Natural killer cell (primary cell): ENCODE measurements at regions not wholly inside any gene's neighbourhood (a gene's known extent, or its start where the extent isn't known, plus 50 kb on each side); places are given as distances from the start of the nearest gene placed in this dataset.
"Not testable (repeated sequence)": the region's sequence is repeated elsewhere in the genome, so short reads cannot be mapped to it uniquely, and the experiment has no call there.

Source experiments
- ATAC-seq, 3 donors: fragments of 150-1000 bp in 2 of 3; fragments of 200-7000 bp in 1 of 3; cut with Tn5 transposase; 1 replicate in 1 of 3; 2 replicates in 2 of 3; pipeline ENCODE4 v1.10.0; 2021; ENCODE audit warnings: mild to moderate bottlenecking in 2 of 3, moderate library complexity in 2 of 3
- DNase-seq, 2 donors: peaks; one replicate each; pipeline versions ENCODE4 v3.0.0 to v3.0.0-alpha.2; 2013 to 2021; ENCODE audit warnings: mixed read lengths in 1 of 2
- H3K27ac ChIP-seq: one replicate; pipeline ENCODE4 v1.5.1; 2013; ENCODE audit warnings: mild to moderate bottlenecking, low read length
- H3K27me3 ChIP-seq: one replicate; pipeline ENCODE4 v1.6.1; 2013; ENCODE audit warnings: low read length; ENCODE audit not compliant: control insufficient read depth, insufficient read depth
- H3K36me3 ChIP-seq: one replicate; pipeline ENCODE4 v1.6.1; 2013; ENCODE audit warnings: low read length; ENCODE audit not compliant: control insufficient read depth, insufficient read depth
- H3K4me1 ChIP-seq: one replicate; pipeline ENCODE4 v1.6.1; 2013; ENCODE audit warnings: low read length; ENCODE audit not compliant: control insufficient read depth, insufficient read depth
- H3K4me3 ChIP-seq: one replicate; pipeline ENCODE4 v1.5.1; 2013; ENCODE audit warnings: low read length
- H3K9me3 ChIP-seq: one replicate; pipeline ENCODE4 v1.6.1; 2013; ENCODE audit warnings: low read length; ENCODE audit not compliant: control insufficient read depth, insufficient read depth
- H3K27ac Mint-ChIP-seq, 2 donors: one replicate each; pipeline ENCODE4 v1.8.0; 2022; ENCODE audit warnings: mild to moderate bottlenecking in 2 of 2, mixed read lengths in 2 of 2, moderate library complexity in 1 of 2
- H3K27me3 Mint-ChIP-seq, 2 donors: one replicate each; pipeline ENCODE4 v1.8.0; 2022; ENCODE audit warnings: low read depth in 2 of 2, mixed read lengths in 2 of 2
- H3K36me3 Mint-ChIP-seq: one replicate; pipeline ENCODE4 v1.8.0; 2022; ENCODE audit warnings: mixed read lengths
- H3K4me1 Mint-ChIP-seq, 2 donors: one replicate each; pipeline ENCODE4 v1.8.0; 2022; ENCODE audit warnings: mixed read lengths in 2 of 2
- H3K4me3 Mint-ChIP-seq: one replicate; pipeline ENCODE4 v1.8.0; 2022; ENCODE audit warnings: mild to moderate bottlenecking, moderate library complexity, mixed read lengths
- H3K9me3 Mint-ChIP-seq, 2 donors: one replicate each; pipeline ENCODE4 v1.8.0; 2022; ENCODE audit warnings: mixed read lengths in 2 of 2
- WGBS: methylation state at CpG from one replicate; pipeline ENCODE4 v1.1.7; 2013; ENCODE audit warnings: missing lambda C conversion rate; ENCODE audit not compliant: insufficient coverage; 5-methylcytosine and 5-hydroxymethylcytosine counted together
- intact Hi-C: fragments of 100-400 bp; cut with micrococcal nuclease; formaldehyde crosslinking; loops from one replicate; pipeline ENCODE4 v1.14.2; 2022
- TF ChIP-seq, protein P1 (sequence below): fragments of 200-600 bp; IDR thresholded peaks from one replicate; pipeline ENCODE4 v1.8.0; 2022; ENCODE audit warnings: antibody characterized with exemption

DNA sequence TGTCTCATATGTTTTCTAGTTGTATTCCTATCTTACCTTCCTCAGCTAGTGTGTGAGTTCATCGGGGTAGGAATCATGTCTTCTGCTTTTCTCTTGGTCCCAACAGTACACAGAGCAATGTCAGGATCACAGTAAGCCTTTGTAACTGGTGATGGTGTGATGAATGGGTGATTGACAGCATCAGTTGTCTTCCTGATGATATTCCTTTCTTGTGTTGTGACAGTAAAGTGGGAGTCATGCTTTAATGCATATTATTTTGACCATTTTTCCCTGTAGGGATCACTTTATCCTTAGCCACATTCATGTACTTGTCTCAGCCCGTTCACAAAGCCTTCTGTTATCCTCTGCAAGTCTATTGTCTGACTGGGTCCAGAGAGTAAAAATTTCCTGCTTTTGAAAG lies 501.7 kb downstream of the UTRN start:
- no peak overlapping the region for H3K4me3 ChIP-seq
- H3K27me3 ChIP-seq: no peaks in the 10 kb centered on the region
- intact Hi-C loops: no loop called here
- Mint-ChIP-seq H3K36me3 (no peaks in the 10 kb centered on the region), H3K4me1 (peaks cover 7 to 16% of the 10 kb centered on the region in 2 donors), H3K4me3 (no peak overlapping the region), H3K27ac (peak overlapping the region; percentile 17 to 66), H3K27me3 (no peaks in the 10 kb centered on the region), H3K9me3 (no peaks in the 10 kb centered on the region)
- 94% methylated on average over 2 of the region's 2 CpGs for WGBS
- no peaks in the 10 kb centered on the region for H3K9me3 ChIP-seq
- ATAC-seq: no peak
- H3K27ac ChIP-seq: no peak overlapping the region
- DNase-seq: no peak
- no peaks in the 10 kb centered on the region for H3K4me1 ChIP-seq
- peaks cover 66% of the 10 kb centered on the region for H3K36me3 ChIP-seq
- TF ChIP-seq, protein P1, sequence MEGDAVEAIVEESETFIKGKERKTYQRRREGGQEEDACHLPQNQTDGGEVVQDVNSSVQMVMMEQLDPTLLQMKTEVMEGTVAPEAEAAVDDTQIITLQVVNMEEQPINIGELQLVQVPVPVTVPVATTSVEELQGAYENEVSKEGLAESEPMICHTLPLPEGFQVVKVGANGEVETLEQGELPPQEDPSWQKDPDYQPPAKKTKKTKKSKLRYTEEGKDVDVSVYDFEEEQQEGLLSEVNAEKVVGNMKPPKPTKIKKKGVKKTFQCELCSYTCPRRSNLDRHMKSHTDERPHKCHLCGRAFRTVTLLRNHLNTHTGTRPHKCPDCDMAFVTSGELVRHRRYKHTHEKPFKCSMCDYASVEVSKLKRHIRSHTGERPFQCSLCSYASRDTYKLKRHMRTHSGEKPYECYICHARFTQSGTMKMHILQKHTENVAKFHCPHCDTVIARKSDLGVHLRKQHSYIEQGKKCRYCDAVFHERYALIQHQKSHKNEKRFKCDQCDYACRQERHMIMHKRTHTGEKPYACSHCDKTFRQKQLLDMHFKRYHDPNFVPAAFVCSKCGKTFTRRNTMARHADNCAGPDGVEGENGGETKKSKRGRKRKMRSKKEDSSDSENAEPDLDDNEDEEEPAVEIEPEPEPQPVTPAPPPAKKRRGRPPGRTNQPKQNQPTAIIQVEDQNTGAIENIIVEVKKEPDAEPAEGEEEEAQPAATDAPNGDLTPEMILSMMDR: no peak

GRCh38 chr6:144793744-144794143 lies 508.6 kb downstream of the UTRN start:
- no peak overlapping the region for H3K4me3 ChIP-seq
- H3K36me3 Mint-ChIP-seq: peaks cover 25% of the 10 kb centered on the region
- peak overlapping the region; percentile 7 to 47 for H3K27ac Mint-ChIP-seq
- H3K4me3 Mint-ChIP-seq: no peak overlapping the region
- no peaks in the 10 kb centered on the region for H3K9me3 ChIP-seq
- H3K36me3 ChIP-seq: peaks cover 70% of the 10 kb centered on the region
- peaks cover 0 to 8% of the 10 kb centered on the region in 2 donors for H3K4me1 Mint-ChIP-seq
- H3K27ac ChIP-seq: no peak overlapping the region
- H3K27me3 ChIP-seq: no peaks in the 10 kb centered on the region
- DNase-seq: no peak
- TF ChIP-seq, protein P1: no peak
- 98% methylated on average over 4 of the region's 4 CpGs for WGBS
- no peaks in the 10 kb centered on the region for H3K4me1 ChIP-seq
- H3K27me3 Mint-ChIP-seq: no peaks in the 10 kb centered on the region
- peaks cover 0 to 3% of the 10 kb centered on the region in 2 donors for H3K9me3 Mint-ChIP-seq
- intact Hi-C loops: no loop called here
- no peak for ATAC-seq

DNA sequence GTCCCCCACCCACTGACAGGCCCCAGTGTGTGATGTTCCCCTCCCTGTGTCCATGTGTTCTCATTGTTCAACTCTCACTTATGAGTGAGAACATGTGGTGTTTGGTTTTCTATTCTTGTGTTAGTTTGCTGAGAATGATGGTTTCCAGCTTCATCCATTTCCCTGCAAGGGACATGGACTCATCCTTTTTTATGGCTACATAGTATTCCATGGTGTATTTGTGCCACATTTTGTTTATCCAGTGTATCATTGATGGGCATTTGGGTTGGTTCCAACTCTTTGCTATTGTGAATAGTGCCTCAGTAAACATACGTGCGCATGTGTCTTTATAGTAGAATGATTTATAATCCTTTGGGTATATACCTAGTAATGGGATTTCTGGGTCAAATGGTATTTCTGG lies 509.9 kb downstream of the UTRN start:
- H3K4me1 ChIP-seq, DNase-seq, H3K4me3 ChIP-seq, H3K4me3 Mint-ChIP-seq, intact Hi-C loops, H3K9me3 ChIP-seq, H3K27ac ChIP-seq, ATAC-seq, H3K9me3 Mint-ChIP-seq, H3K27me3 Mint-ChIP-seq, H3K27me3 ChIP-seq: not testable (repeated sequence)
- WGBS: 100% methylated on average over 2 of the region's 2 CpGs
- peak overlapping the region in 1 of 2 donors; percentile 61 for H3K27ac Mint-ChIP-seq
- H3K36me3 Mint-ChIP-seq: peaks cover 25% of the 10 kb centered on the region
- H3K36me3 ChIP-seq: peaks cover 67% of the 10 kb centered on the region
- peaks cover 8 to 17% of the 10 kb centered on the region in 2 donors for H3K4me1 Mint-ChIP-seq

GRCh38 chr6:144796070-144796469 lies 510.9 kb downstream of the UTRN start:
- Mint-ChIP-seq H3K4me1 (peaks cover 14 to 24% of the 10 kb centered on the region in 2 donors), H3K9me3 (peaks cover 0 to 3% of the 10 kb centered on the region in 2 donors), H3K36me3 (peaks cover 25% of the 10 kb centered on the region), H3K27ac (peak overlapping the region in 1 of 2 donors; percentile 61), H3K27me3 (no peaks in the 10 kb centered on the region), H3K4me3 (no peak overlapping the region)
- H3K4me3 ChIP-seq: no peak overlapping the region
- intact Hi-C loops: no loop called here
- H3K27me3 ChIP-seq: no peaks in the 10 kb centered on the region
- H3K27ac ChIP-seq: no peak overlapping the region
- ATAC-seq (no peak), DNase-seq (no peak)
- H3K4me1 ChIP-seq: no peaks in the 10 kb centered on the region
- WGBS: no CpG with 5 or more reads among the region's 2 CpGs
- H3K36me3 ChIP-seq: peaks cover 56% of the 10 kb centered on the region
- TF ChIP-seq, protein P1: no peak
- no peaks in the 10 kb centered on the region for H3K9me3 ChIP-seq
